ENCODE measurements at regions not wholly inside any gene's neighbourhood (a gene's known extent, or its start where the extent isn't known, plus 50 kb on each side); places are given as distances from the start of the nearest gene placed in this dataset.

GRCh38 chr22:44613196-44613595 lies 88.8 kb upstream of the PRR5 start:
- TF ChIP-seq CTCF (IDR thresholded peaks at IDR 0.05) = no peak
- no peak for TF ChIP-seq POLR2A (IDR thresholded peaks at IDR 0.05)
- no peak for TF ChIP-seq POLR2AphosphoS5 (IDR thresholded peaks at IDR 0.05)
- TF ChIP-seq EP300 (IDR thresholded peaks at IDR 0.05) = no peak

All from suprapubic skin (tissue), 4 donors.